Heart left ventricle (tissue), 16 donors: ENCODE measurements at regions not wholly inside any gene's neighbourhood (a gene's known extent, or its start where the extent isn't known, plus 50 kb on each side); places are given as distances from the start of the nearest gene placed in this dataset.

Experiments used
- ATAC-seq, 4 donors: fragments of 200-7000 bp; cut with Tn5 transposase; one replicate each; pipeline ENCODE4 v1.9.1; 2020 to 2022; ENCODE audit warnings: moderate library complexity in 4 of 4, mild to moderate bottlenecking in 3 of 4, moderate number of reproducible peaks in 1 of 4
- DNase-seq, 5 donors: peaks; one replicate each; pipeline ENCODE4 v3.0.0-alpha.2; 2020
- H3K27ac ChIP-seq, 12 donors: fragments of 200-600 bp; sonication (generic) in 4 of 12; one replicate each; pipeline versions ENCODE4 v1.5.0 to v1.8.0; 2016 to 2022; ENCODE audit warnings: mild to moderate bottlenecking in 2 of 12
- H3K27me3 ChIP-seq, 9 donors: fragments of 200-600 bp; sonication (generic) in 2 of 9; one replicate each; pipeline versions ENCODE4 v1.5.1 to v1.8.0; 2016 to 2022; ENCODE audit warnings: mild to moderate bottlenecking in 3 of 9
- H3K36me3 ChIP-seq, 9 donors: fragments of 200-600 bp; sonication (generic) in 2 of 9; one replicate each; pipeline versions ENCODE4 v1.5.0 to v1.8.0; 2018 to 2022; ENCODE audit warnings: mild to moderate bottlenecking in 2 of 9
- H3K4me1 ChIP-seq, 12 donors: fragments of 200-600 bp; sonication (generic) in 4 of 12; one replicate each; pipeline versions ENCODE4 v1.5.0 to v1.8.0; 2016 to 2022; ENCODE audit warnings: mild to moderate bottlenecking in 3 of 12
- H3K4me3 ChIP-seq, 12 donors: fragments of 200-600 bp; sonication (generic) in 4 of 12; one replicate each; pipeline versions ENCODE4 v1.5.0 to v1.8.0; 2017 to 2022; ENCODE audit warnings: mild to moderate bottlenecking in 9 of 12, moderate library complexity in 4 of 12
- H3K9me3 ChIP-seq, 12 donors: fragments of 200-600 bp; sonication (generic) in 4 of 12; one replicate each; pipeline versions ENCODE4 v1.5.0 to v1.8.0; 2016 to 2022; ENCODE audit warnings: mild to moderate bottlenecking in 1 of 12
- CTCF ChIP-seq, 12 donors: fragments of 200-600 bp; sonication (generic) in 4 of 12; IDR thresholded peaks; one replicate each; pipeline versions ENCODE4 v1.5.0 to v1.8.0; 2018 to 2022; ENCODE audit warnings: antibody characterized with exemption in 12 of 12, mild to moderate bottlenecking in 5 of 12
- POLR2A ChIP-seq, 2 donors: fragments of 450-650 bp; IDR thresholded peaks; one replicate each; pipeline ENCODE4 v1.6.1; 2017; ENCODE audit warnings: antibody characterized with exemption in 2 of 2, mild to moderate bottlenecking in 2 of 2, moderate library complexity in 2 of 2
- WGBS, 4 donors: extraction: QIAGEN DNeasy Blood & Tissue Kit in 2 of 4; methylation state at CpG; one replicate each; pipeline versions ENCODE4 v1.1.5 to v1.1.7; 2013 to 2018; 5-methylcytosine and 5-hydroxymethylcytosine counted together
- intact Hi-C, 10 donors: fragments of 100-400 bp; cut with DNase I; formaldehyde crosslinking; loops; one replicate each; pipeline versions ENCODE4 v1.11.1 to v1.14.2; 2022
- donor health status: ischemic (EF 13 %, LVEDD 7.1; RV severe dilation, severe dysfunction).
- donor health status: healthy with polysubstance abuse.
- donor health status: DM: no; HTN: yes; CAD: no.
- donor health status: DM: no; HTN: no; CAD: no.
- donor health status: ischemic (EF 25% LVEDD 6.9; RV normal size, moderate dysfunction).
- donor health status: ischemic (EF 25% LVEDD 5.7; RV mildly dilated, moderate dysfunction).
- donor health status: healthy.
- donor health status: DM: yes; HTN: yes; CAD: no.
- donor health status: ischemic (EF 35%, LVEDD 5.7; RV mildly dilated, moderate dysfunction).
- donor health status: nonischemic (EF 11% LVEDD 7.7; RV severe dilation, severe dysfunction).
- donor health status: DM: yes; HTN: yes; CAD: no.
- donor health status: PGD.
- donor health status: ischemic (EF 29% LVEDD 5.4; RV normal size, mild dysfunction).
- donor health status: nonischemic (EF 23%, LVEDD 6.1; RV moderate dilation, normal function).

- Histone ChIP-seq H3K4me1 (no peaks in the 10 kb centered on the region), H3K27ac (no peak overlapping the region), H3K4me3 (no peak overlapping the region), H3K36me3 (no peaks in the 10 kb centered on the region), H3K27me3 (no peaks in the 10 kb centered on the region), H3K9me3 (no peaks in the 10 kb centered on the region)
- WGBS, 4 donors = 70 to 79% (median 75%) methylated on average over 2 of the region's 2 CpGs
- intact Hi-C loops = no loop called here
- no peak for TF ChIP-seq CTCF (IDR thresholded peaks at IDR 0.05)
- no peak for TF ChIP-seq POLR2A (IDR thresholded peaks at IDR 0.05)
- DNase-seq (no peak), ATAC-seq (no peak)
Observed at GRCh38 chr1:80535466-80535865, 1265.3 kb upstream of the ADGRL2 start.

- H3K9me3 ChIP-seq = no peaks in the 10 kb centered on the region
- H3K27ac ChIP-seq = no peak overlapping the region
- ATAC-seq (no peak), DNase-seq (no peak)
- no peak overlapping the region for H3K4me3 ChIP-seq
- 79 to 85% (median 82%) methylated on average over 2 of the region's 2 CpGs for WGBS, 4 donors
- H3K4me1 ChIP-seq = no peaks in the 10 kb centered on the region
- H3K36me3 ChIP-seq = no peaks in the 10 kb centered on the region
- intact Hi-C loops = no loop called here
- TF ChIP-seq CTCF (IDR thresholded peaks at IDR 0.05) = no peak
- TF ChIP-seq POLR2A (IDR thresholded peaks at IDR 0.05) = no peak
- no peaks in the 10 kb centered on the region for H3K27me3 ChIP-seq
Observed at GRCh38 chr1:80534606-80535360, 1266.0 kb upstream of the ADGRL2 start.

GRCh38 chr1:80533775-80534334 is 1266.9 kb upstream of the ADGRL2 start:
- intact Hi-C loops = no loop called here
- TF ChIP-seq CTCF (IDR thresholded peaks at IDR 0.05) (no peak), POLR2A (IDR thresholded peaks at IDR 0.05) (no peak)
- no peak for ATAC-seq
- Histone ChIP-seq H3K9me3 (no peaks in the 10 kb centered on the region), H3K27ac (no peak overlapping the region), H3K4me1 (no peaks in the 10 kb centered on the region), H3K27me3 (no peaks in the 10 kb centered on the region), H3K36me3 (no peaks in the 10 kb centered on the region), H3K4me3 (no peak overlapping the region)
- no peak for DNase-seq
- 37 to 46% (median 39%) methylated on average over 2 of the region's 2 CpGs for WGBS, 4 donors

GRCh38 chr1:80533093-80533492 is 1267.6 kb upstream of the ADGRL2 start:
- no peaks in the 10 kb centered on the region for H3K36me3 ChIP-seq
- H3K4me3 ChIP-seq = no peak overlapping the region
- no peaks in the 10 kb centered on the region for H3K27me3 ChIP-seq
- ATAC-seq = no peak
- H3K9me3 ChIP-seq = no peaks in the 10 kb centered on the region
- no peak for TF ChIP-seq CTCF (IDR thresholded peaks at IDR 0.05)
- no peak for TF ChIP-seq POLR2A (IDR thresholded peaks at IDR 0.05)
- DNase-seq = no peak
- no peaks in the 10 kb centered on the region for H3K4me1 ChIP-seq
- 57 to 70% (median 63%) methylated on average over 2 of the region's 2 CpGs for WGBS, 4 donors
- no peak overlapping the region for H3K27ac ChIP-seq
- intact Hi-C loops = no loop called here
